Stimulated activated CD8-positive, alpha-beta memory T cell treated with anti-CD3 and anti-CD28 coated beads, Interleukin-4, amount 100 ng/mL, for 24 hours (primary cell): ENCODE measurements at regions not wholly inside any gene's neighbourhood (a gene's known extent, or its start where the extent isn't known, plus 50 kb on each side); places are given as distances from the start of the nearest gene placed in this dataset.
"Not testable (repeated sequence)": the region's sequence is repeated elsewhere in the genome, so short reads cannot be mapped to it uniquely, and the experiment has no call there.

Source experiments
- DNase-seq: peaks from one replicate; pipeline ENCODE4 v3.0.0-alpha.2; 2020; ENCODE audit warnings: low read depth

- DNase-seq: not testable (repeated sequence)
Observed at GRCh38 chr21:35466681-35467080, 417.6 kb upstream of the RUNX1 start.

GRCh38 chr21:35465741-35466140 is 416.6 kb upstream of the RUNX1 start:
- no peak for DNase-seq

GRCh38 chr21:35461700-35462099 is 412.6 kb upstream of the RUNX1 start:
- DNase-seq: no peak

- DNase-seq: no peak
Observed at GRCh38 chr21:35460441-35460840, 411.3 kb upstream of the RUNX1 start.

- no peak for DNase-seq
Observed at GRCh38 chr21:35458405-35458804, 409.3 kb upstream of the RUNX1 start.

- no peak for DNase-seq
Observed at GRCh38 chr21:35457097-35457804, 408.1 kb upstream of the RUNX1 start.

GRCh38 chr21:35451276-35451675 is 402.2 kb upstream of the RUNX1 start:
- DNase-seq: no peak

GRCh38 chr21:35450830-35451229 is 401.7 kb upstream of the RUNX1 start:
- no peak for DNase-seq

GRCh38 chr21:35449846-35450245 is 400.7 kb upstream of the RUNX1 start:
- DNase-seq: no peak

- DNase-seq: no peak
Observed at GRCh38 chr21:35448876-35449599, 399.9 kb upstream of the RUNX1 start.

GRCh38 chr21:35444391-35444790 is 395.3 kb upstream of the RUNX1 start:
- DNase-seq: no peak

GRCh38 chr21:35441868-35442582 is 392.9 kb upstream of the RUNX1 start:
- DNase-seq: no peak

- DNase-seq: no peak
Observed at GRCh38 chr21:35438643-35439404, 389.7 kb upstream of the RUNX1 start.

- DNase-seq: no peak
Observed at GRCh38 chr21:35437941-35438340, 388.8 kb upstream of the RUNX1 start.

GRCh38 chr21:35436899-35437298 is 387.8 kb upstream of the RUNX1 start:
- no peak for DNase-seq

GRCh38 chr21:35432601-35433000 is 383.5 kb upstream of the RUNX1 start:
- DNase-seq: not testable (repeated sequence)

GRCh38 chr21:35430260-35430659 is 381.2 kb upstream of the RUNX1 start:
- DNase-seq: no peak

- DNase-seq: no peak
Observed at GRCh38 chr21:35428937-35429336, 379.8 kb upstream of the RUNX1 start.

GRCh38 chr21:35428489-35428888 is 379.4 kb upstream of the RUNX1 start:
- no peak for DNase-seq

- DNase-seq: no peak
Observed at GRCh38 chr21:35428001-35428320, 378.9 kb upstream of the RUNX1 start.

GRCh38 chr21:35427320-35428000 is 378.4 kb upstream of the RUNX1 start:
- no peak for DNase-seq

- DNase-seq: no peak
Observed at GRCh38 chr21:35426897-35427296, 377.8 kb upstream of the RUNX1 start.
